Thyroid gland (tissue), 4 donors: ENCODE measurements at regions not wholly inside any gene's neighbourhood (a gene's known extent, or its start where the extent isn't known, plus 50 kb on each side); places are given as distances from the start of the nearest gene placed in this dataset.

Source experiments
- DNase-seq, 2 donors: peaks; one replicate each; pipeline ENCODE4 v3.0.0-alpha.2; 2019
- H3K27ac ChIP-seq, 3 donors: fragments of 200-600 bp; sonication (generic); 1 replicate in 2 of 3; 2 replicates in 1 of 3; pipeline ENCODE4 v1.5.1; 2016 to 2019; ENCODE audit warnings: mild to moderate bottlenecking in 1 of 3, moderate library complexity in 1 of 3
- H3K27me3 ChIP-seq: fragments of 200-600 bp; sonication (generic); one replicate; pipeline ENCODE4 v1.5.1; 2019
- H3K36me3 ChIP-seq, 2 donors: fragments of 200-600 bp; sonication (generic); one replicate each; pipeline ENCODE4 v1.5.1; 2016 to 2019
- H3K4me1 ChIP-seq, 2 donors: fragments of 200-600 bp; sonication (generic); one replicate each; pipeline ENCODE4 v1.5.1; 2017 to 2019
- H3K4me3 ChIP-seq, 3 donors: fragments of 200-600 bp; sonication (generic); replicated peaks in 1 of 3; 1 replicate in 2 of 3; 2 replicates in 1 of 3; pipeline ENCODE4 v1.5.1; 2016; ENCODE audit warnings: mild to moderate bottlenecking in 1 of 3
- H3K9me3 ChIP-seq: fragments of 200-600 bp; sonication (generic); one replicate; pipeline ENCODE4 v1.5.1; 2017
- CTCF ChIP-seq, 6 experiments: fragments of 200-600 bp in 3 of 6; fragments of 450-650 bp in 3 of 6; sonication (generic) in 3 of 6; IDR thresholded peaks; one replicate each; pipeline ENCODE4 v1.5.1; 2016 to 2019; ENCODE audit warnings: antibody characterized with exemption in 6 of 6, mild to moderate bottlenecking in 2 of 6, inconsistent platforms in 1 of 6, moderate library complexity in 1 of 6
- POLR2A ChIP-seq, 2 donors: fragments of 450-650 bp; IDR thresholded peaks; one replicate each; pipeline ENCODE4 v1.6.1; 2017; ENCODE audit warnings: antibody characterized with exemption in 2 of 2, mild to moderate bottlenecking in 2 of 2, moderate library complexity in 1 of 2
- WGBS, 2 donors: methylation state at CpG; one replicate each; pipeline ENCODE4 v1.1.5; 2017; 5-methylcytosine and 5-hydroxymethylcytosine counted together
- intact Hi-C: fragments of 100-400 bp; cut with DNase I; formaldehyde crosslinking; loops from one replicate; pipeline ENCODE4 v1.15.1; 2023

- no peaks in the 10 kb centered on the region for H3K27me3 ChIP-seq
- intact Hi-C loops = no loop called here
- DNase-seq = no peak
- no peaks in the 10 kb centered on the region for H3K4me1 ChIP-seq
- H3K4me3 ChIP-seq = no peak overlapping the region
- H3K36me3 ChIP-seq = no peaks in the 10 kb centered on the region
- no peaks in the 10 kb centered on the region for H3K9me3 ChIP-seq
- TF ChIP-seq POLR2A (IDR thresholded peaks at IDR 0.05) (no peak), CTCF (IDR thresholded peaks at IDR 0.05) (no peak)
- no peak overlapping the region for H3K27ac ChIP-seq
These were observed 89.0 kb upstream of the CLDN10 start for GRCh38 chr13:95463531-95463930.

DNA sequence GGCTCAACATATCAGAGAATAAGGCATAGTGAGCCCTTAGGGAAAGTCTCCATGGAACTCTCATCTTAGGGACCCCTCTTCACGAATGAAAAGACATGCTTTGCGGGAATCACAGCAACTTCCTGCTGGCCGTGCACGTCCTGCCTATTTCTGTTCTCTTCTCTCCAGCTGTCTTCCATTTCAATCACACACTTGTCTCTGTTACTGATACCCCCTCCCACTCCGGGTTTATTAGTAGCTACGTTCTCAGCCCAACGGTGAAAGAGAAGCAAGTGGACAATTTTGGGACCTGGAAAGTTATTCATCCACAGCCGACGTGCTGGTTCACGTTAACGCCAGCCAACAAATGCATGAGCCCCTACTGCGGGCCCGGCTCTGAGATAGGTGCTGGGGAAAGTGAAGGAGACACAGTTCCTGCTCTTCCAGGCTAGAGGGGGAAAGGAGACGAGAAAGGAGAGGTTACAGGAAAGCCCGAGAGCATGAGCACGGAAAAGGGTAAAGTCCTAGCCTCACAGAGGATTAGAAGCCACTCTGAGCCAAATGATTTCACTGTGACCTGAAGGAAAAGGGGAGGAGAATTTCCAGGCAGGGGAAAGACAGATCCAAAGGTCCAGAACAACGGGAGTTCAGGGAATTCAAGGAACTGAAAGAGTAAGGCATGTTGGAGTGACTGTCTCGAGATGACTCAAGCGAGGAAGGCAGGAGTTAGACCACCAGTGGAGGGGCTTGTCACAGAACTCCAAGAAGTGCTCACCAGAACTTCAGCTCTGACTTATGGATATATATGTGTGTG, 81.8 kb upstream of the CLDN10 start:
- H3K4me3 ChIP-seq = no peak overlapping the region
- H3K4me1 ChIP-seq = no peaks in the 10 kb centered on the region
- TF ChIP-seq CTCF (IDR thresholded peaks at IDR 0.05) (no peak), POLR2A (IDR thresholded peaks at IDR 0.05) (no peak)
- H3K27me3 ChIP-seq = no peaks in the 10 kb centered on the region
- no peaks in the 10 kb centered on the region for H3K36me3 ChIP-seq
- 79 to 80% methylated on average over 19 of the region's 19 CpGs for WGBS, 2 donors
- no peaks in the 10 kb centered on the region for H3K9me3 ChIP-seq
- H3K27ac ChIP-seq = no peak overlapping the region
- DNase-seq = no peak
- intact Hi-C loops = no loop called here

DNA sequence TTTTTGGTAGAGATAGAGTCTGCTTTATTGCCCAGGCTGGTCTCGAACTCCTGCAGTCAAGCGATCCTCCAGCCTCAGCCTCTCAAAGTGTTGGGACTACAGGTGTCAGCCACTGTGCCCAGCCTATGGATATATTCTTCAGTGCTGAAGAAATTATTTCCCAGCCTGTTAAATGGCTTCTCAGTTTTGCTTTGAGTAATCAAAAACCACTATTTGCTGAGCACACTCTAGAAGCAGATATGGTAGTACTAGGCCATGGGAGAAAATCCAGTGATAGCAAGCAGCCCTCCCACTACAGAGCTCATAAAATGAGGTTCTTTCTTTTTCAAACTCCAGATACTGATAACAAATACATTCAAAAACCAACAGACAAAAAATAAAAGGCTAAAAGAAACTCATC, 80.6 kb upstream of the CLDN10 start:
- H3K36me3 ChIP-seq = no peaks in the 10 kb centered on the region
- WGBS, 2 donors = 96 to 100% methylated on average over 2 of the region's 2 CpGs
- H3K27ac ChIP-seq = no peak overlapping the region
- no peak for DNase-seq
- H3K4me3 ChIP-seq = no peak overlapping the region
- intact Hi-C loops = no loop called here
- H3K9me3 ChIP-seq = no peaks in the 10 kb centered on the region
- H3K27me3 ChIP-seq = no peaks in the 10 kb centered on the region
- TF ChIP-seq POLR2A (IDR thresholded peaks at IDR 0.05) (no peak), CTCF (IDR thresholded peaks at IDR 0.05) (no peak)
- H3K4me1 ChIP-seq = no peaks in the 10 kb centered on the region

GRCh38 chr13:95474992-95475391, 77.5 kb upstream of the CLDN10 start:
- DNase-seq = no peak
- H3K36me3 ChIP-seq = no peaks in the 10 kb centered on the region
- no peak overlapping the region for H3K27ac ChIP-seq
- no peaks in the 10 kb centered on the region for H3K9me3 ChIP-seq
- H3K4me3 ChIP-seq = no peak overlapping the region
- WGBS, 2 donors = 71 to 100% methylated on average over 1 to 3 of the region's 3 CpGs
- no peaks in the 10 kb centered on the region for H3K4me1 ChIP-seq
- no peaks in the 10 kb centered on the region for H3K27me3 ChIP-seq
- intact Hi-C loops = no loop called here
- TF ChIP-seq POLR2A (IDR thresholded peaks at IDR 0.05) (no peak), CTCF (IDR thresholded peaks at IDR 0.05) (no peak)

- intact Hi-C loops = no loop called here
- Histone ChIP-seq H3K27me3 (no peaks in the 10 kb centered on the region), H3K36me3 (no peaks in the 10 kb centered on the region), H3K4me3 (no peak overlapping the region), H3K9me3 (no peaks in the 10 kb centered on the region), H3K27ac (no peak overlapping the region), H3K4me1 (no peaks in the 10 kb centered on the region)
- TF ChIP-seq POLR2A (IDR thresholded peaks at IDR 0.05) (no peak), CTCF (IDR thresholded peaks at IDR 0.05) (no peak)
- no peak for DNase-seq
- WGBS, 2 donors = 85 to 88% methylated on average over 6 of the region's 6 CpGs
These were observed 75.3 kb upstream of the CLDN10 start for GRCh38 chr13:95477187-95477586.
